Loucy (cell line): ENCODE measurements at regions not wholly inside any gene's neighbourhood (a gene's known extent, or its start where the extent isn't known, plus 50 kb on each side); places are given as distances from the start of the nearest gene placed in this dataset.

Experiments
- EZH2phosphoT487 ChIP-seq: fragments of 200-600 bp; IDR thresholded peaks from 2 replicates; pipeline ENCODE4 v1.6.1; 2018; ENCODE audit warnings: antibody characterized with exemption, mild to moderate bottlenecking, moderate library complexity, borderline replicate concordance
- TF ChIP-seq, protein P1 (sequence below): fragments of 200-600 bp; sonication (generic); conservative IDR thresholded peaks from 2 replicates; pipeline ENCODE4 v1.5.1; 2014; ENCODE audit warnings: mild to moderate bottlenecking, antibody characterized with exemption, low read length

DNA sequence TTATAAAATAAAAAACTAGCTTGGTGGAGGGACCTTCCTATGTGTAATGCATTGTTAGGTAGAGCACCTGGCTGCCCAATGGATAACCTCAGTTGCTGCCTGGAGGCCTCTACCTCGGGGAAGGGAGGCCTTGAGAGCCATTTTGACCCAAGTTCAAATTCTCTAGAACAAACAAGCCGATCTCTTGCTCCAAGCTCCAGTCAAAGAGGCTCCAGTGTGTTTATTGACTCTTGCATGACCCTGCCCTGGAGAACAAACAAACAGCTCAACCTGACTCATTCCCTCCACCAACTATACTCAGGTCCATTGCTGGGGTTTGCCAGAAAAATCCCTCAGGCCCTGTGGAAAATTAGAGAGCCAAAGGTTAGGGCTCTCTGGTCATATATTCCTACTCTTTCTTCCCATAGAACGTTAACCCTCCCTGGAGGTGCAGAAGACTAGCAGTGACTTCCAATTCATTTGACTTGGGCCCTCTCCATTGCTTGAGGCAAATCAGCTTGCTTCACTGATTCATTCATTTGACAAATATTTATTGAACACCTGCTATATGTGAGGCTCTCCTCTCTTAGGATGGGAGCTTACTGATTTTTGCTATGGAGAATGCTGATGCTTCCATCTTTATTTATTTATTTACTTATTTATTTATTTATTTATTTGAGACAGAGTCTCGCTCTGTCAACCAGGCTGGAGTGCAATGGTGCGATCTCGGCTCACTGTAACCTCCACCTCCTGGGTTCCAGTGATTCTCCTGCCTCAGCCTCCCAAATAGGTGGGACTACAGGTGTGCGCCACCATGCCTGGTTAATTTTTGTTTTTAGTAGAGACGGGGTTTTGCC, 73.7 kb upstream of the CISTR start:
- TF ChIP-seq, protein P1, sequence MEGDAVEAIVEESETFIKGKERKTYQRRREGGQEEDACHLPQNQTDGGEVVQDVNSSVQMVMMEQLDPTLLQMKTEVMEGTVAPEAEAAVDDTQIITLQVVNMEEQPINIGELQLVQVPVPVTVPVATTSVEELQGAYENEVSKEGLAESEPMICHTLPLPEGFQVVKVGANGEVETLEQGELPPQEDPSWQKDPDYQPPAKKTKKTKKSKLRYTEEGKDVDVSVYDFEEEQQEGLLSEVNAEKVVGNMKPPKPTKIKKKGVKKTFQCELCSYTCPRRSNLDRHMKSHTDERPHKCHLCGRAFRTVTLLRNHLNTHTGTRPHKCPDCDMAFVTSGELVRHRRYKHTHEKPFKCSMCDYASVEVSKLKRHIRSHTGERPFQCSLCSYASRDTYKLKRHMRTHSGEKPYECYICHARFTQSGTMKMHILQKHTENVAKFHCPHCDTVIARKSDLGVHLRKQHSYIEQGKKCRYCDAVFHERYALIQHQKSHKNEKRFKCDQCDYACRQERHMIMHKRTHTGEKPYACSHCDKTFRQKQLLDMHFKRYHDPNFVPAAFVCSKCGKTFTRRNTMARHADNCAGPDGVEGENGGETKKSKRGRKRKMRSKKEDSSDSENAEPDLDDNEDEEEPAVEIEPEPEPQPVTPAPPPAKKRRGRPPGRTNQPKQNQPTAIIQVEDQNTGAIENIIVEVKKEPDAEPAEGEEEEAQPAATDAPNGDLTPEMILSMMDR = no peak
- TF ChIP-seq EZH2phosphoT487 = no peak
